ENCODE measurements at regions not wholly inside any gene's neighbourhood (a gene's known extent, or its start where the extent isn't known, plus 50 kb on each side); places are given as distances from the start of the nearest gene placed in this dataset.
A peak's percentile ranks its signal among the peaks of the same experiment; 100 is the strongest.

DNA sequence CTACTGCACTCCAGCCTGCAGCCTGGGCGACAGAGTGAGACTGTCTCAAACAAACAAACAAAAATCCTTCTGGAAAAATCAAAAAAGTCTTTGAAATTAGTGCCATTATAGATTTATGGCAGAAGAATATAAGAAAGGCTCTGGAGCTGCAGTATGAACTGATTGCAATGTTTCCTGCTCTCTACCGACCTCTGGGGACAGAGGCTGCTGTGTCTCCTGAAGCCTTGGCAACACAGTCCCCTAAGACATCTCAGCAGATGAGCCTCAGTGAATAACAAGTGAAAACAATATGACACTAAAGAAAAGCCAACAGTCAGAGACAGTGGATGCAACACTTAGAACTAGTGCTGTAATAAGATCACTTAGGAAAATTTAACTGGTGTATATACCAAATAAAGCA is 494.9 kb upstream of the LRATD1 start (continued):
- TF ChIP-seq, protein P1, sequence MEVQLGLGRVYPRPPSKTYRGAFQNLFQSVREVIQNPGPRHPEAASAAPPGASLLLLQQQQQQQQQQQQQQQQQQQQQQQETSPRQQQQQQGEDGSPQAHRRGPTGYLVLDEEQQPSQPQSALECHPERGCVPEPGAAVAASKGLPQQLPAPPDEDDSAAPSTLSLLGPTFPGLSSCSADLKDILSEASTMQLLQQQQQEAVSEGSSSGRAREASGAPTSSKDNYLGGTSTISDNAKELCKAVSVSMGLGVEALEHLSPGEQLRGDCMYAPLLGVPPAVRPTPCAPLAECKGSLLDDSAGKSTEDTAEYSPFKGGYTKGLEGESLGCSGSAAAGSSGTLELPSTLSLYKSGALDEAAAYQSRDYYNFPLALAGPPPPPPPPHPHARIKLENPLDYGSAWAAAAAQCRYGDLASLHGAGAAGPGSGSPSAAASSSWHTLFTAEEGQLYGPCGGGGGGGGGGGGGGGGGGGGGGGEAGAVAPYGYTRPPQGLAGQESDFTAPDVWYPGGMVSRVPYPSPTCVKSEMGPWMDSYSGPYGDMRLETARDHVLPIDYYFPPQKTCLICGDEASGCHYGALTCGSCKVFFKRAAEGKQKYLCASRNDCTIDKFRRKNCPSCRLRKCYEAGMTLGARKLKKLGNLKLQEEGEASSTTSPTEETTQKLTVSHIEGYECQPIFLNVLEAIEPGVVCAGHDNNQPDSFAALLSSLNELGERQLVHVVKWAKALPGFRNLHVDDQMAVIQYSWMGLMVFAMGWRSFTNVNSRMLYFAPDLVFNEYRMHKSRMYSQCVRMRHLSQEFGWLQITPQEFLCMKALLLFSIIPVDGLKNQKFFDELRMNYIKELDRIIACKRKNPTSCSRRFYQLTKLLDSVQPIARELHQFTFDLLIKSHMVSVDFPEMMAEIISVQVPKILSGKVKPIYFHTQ (CRISPR knock-in tag; IDR thresholded peaks at IDR 0.05), result no peak
- no peak for TF ChIP-seq EMX1 (CRISPR knock-in tag; IDR thresholded peaks at IDR 0.05)
- no peak for TF ChIP-seq FOXP1 (CRISPR knock-in tag; IDR thresholded peaks at IDR 0.05; ENCODE audit: borderline replicate concordance)
- TF ChIP-seq, protein P2, sequence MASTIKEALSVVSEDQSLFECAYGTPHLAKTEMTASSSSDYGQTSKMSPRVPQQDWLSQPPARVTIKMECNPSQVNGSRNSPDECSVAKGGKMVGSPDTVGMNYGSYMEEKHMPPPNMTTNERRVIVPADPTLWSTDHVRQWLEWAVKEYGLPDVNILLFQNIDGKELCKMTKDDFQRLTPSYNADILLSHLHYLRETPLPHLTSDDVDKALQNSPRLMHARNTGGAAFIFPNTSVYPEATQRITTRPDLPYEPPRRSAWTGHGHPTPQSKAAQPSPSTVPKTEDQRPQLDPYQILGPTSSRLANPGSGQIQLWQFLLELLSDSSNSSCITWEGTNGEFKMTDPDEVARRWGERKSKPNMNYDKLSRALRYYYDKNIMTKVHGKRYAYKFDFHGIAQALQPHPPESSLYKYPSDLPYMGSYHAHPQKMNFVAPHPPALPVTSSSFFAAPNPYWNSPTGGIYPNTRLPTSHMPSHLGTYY (CRISPR knock-in tag; IDR thresholded peaks at IDR 0.05), result no peak

DNA sequence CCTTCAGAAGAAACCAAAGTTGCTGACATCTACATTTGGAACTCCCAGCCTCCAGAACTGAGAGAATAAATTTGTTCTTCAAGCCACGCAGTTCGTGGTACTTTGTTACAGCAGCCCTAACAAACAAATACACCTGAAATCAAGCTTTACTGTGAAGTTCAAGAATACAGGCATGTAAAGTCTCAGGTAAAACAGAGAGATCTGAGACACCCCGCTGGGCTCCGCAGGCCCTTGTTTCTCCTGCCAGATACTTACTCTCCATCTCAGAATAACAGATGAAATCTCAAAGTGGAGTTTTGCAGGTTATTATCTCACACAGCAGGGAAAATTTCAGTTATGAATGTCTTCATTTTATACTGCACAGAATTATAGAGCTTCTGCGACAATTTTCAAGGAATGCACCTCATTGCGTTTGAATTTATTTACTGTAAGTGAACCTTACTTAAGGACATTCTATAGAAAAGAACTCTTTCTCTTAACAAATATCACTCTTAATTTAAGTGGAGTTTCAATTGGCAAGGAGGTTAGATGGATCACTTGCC is 492.4 kb upstream of the LRATD1 start:
- no peaks in the 10 kb centered on the region for H3K36me3 Mint-ChIP-seq
- ChIA-PET CTCF (no interaction called here), POLR2A (no interaction called here)
- H3K9me3 Mint-ChIP-seq, result no peaks in the 10 kb centered on the region
- TF ChIP-seq KAT7 (CRISPR knock-in tag; IDR thresholded peaks at IDR 0.05; ENCODE audit: borderline replicate concordance), result no peak
- TF ChIP-seq ZNF317 (CRISPR knock-in tag; IDR thresholded peaks at IDR 0.05; ENCODE audit: borderline replicate concordance, low read depth), result no peak
- no peak for TF ChIP-seq SMAD4 (CRISPR knock-in tag; IDR thresholded peaks at IDR 0.05)
- no peak for TF ChIP-seq EMX1 (CRISPR knock-in tag; IDR thresholded peaks at IDR 0.05)
- TF ChIP-seq ATF1 (CRISPR knock-in tag; IDR thresholded peaks at IDR 0.05), result no peak
- no peak for TF ChIP-seq FOXJ3 (CRISPR knock-in tag; IDR thresholded peaks at IDR 0.05; ENCODE audit: borderline replicate concordance)
- TF ChIP-seq STAT6 (CRISPR knock-in tag; conservative IDR thresholded peaks at IDR 0.05; ENCODE audit: low read depth), result no peak
- TF ChIP-seq CREM (CRISPR knock-in tag; IDR thresholded peaks at IDR 0.05), result no peak
- no peak for TF ChIP-seq PRRX2 (CRISPR knock-in tag; IDR thresholded peaks at IDR 0.05)
- TF ChIP-seq JUN (CRISPR knock-in tag; IDR thresholded peaks at IDR 0.05), result no peak
- no peak for TF ChIP-seq NFATC4 (CRISPR knock-in tag; IDR thresholded peaks at IDR 0.05)
- TF ChIP-seq, protein P3, sequence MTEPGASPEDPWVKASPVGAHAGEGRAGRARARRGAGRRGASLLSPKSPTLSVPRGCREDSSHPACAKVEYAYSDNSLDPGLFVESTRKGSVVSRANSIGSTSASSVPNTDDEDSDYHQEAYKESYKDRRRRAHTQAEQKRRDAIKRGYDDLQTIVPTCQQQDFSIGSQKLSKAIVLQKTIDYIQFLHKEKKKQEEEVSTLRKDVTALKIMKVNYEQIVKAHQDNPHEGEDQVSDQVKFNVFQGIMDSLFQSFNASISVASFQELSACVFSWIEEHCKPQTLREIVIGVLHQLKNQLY (CRISPR knock-in tag; IDR thresholded peaks at IDR 0.05), result no peak
- no peak for TF ChIP-seq SP1 (CRISPR knock-in tag; conservative IDR thresholded peaks at IDR 0.05)
- H3K4me1 Mint-ChIP-seq, result peaks cover 19% of the 10 kb centered on the region
- ATAC-seq (peak; percentile 28; the same call in 1 of the 2 replicates), DNase-seq (ENCODE audit: low spot score) (peak; percentile 27)
- no peak overlapping the region for H3K27ac Mint-ChIP-seq
- no peak overlapping the region for H3K4me3 Mint-ChIP-seq
- no peaks in the 10 kb centered on the region for H3K27me3 Mint-ChIP-seq (ENCODE audit: low read depth)

DNA sequence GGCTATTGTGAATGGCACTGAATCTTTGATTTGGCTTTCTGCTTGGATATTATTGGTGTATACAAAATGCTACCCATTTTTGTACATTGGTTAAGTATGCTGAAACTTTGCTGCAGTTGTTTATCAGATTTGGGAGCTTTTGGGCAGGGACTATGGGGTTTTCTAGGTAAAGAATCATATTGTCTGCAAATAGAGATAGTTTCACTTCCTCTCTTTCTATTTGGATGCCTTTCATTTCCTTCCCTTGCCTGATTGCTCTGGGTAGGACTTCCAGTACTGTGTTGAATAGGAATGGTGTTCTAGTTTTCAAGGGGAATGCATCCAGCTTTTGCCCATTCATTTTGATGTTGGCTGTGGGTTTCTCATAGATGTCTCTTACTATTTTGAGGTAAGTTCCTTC is 489.1 kb upstream of the LRATD1 start:
- ChIA-PET POLR2A (no interaction called here), CTCF (no interaction called here)
- DNase-seq (ENCODE audit: low spot score), result no peak
- Mint-ChIP-seq H3K4me3 (no peak overlapping the region), H3K27me3 (ENCODE audit: low read depth) (no peaks in the 10 kb centered on the region), H3K4me1 (peaks cover 15% of the 10 kb centered on the region), H3K9me3 (no peaks in the 10 kb centered on the region), H3K27ac (no peak overlapping the region), H3K36me3 (no peaks in the 10 kb centered on the region)
- no peak for ATAC-seq
- TF ChIP-seq NFYB (CRISPR knock-in tag; conservative IDR thresholded peaks at IDR 0.05; ENCODE audit: low read depth) (no peak), E2F4 (CRISPR knock-in tag; IDR thresholded peaks at IDR 0.05; ENCODE audit: borderline replicate concordance, low read depth) (no peak), MAX (CRISPR knock-in tag; IDR thresholded peaks at IDR 0.05) (no peak), OVOL2 (CRISPR knock-in tag; IDR thresholded peaks at IDR 0.05; ENCODE audit: borderline replicate concordance) (no peak)
- TF ChIP-seq, protein P3 (CRISPR knock-in tag; IDR thresholded peaks at IDR 0.05), result no peak

Measured in WTC11 (cell line).